ENCODE measurements at regions not wholly inside any gene's neighbourhood (a gene's known extent, or its start where the extent isn't known, plus 50 kb on each side); places are given as distances from the start of the nearest gene placed in this dataset.

- no peak for DNase-seq (ENCODE audit: low spot score)
Measured at GRCh38 chr2:236317938-236318396, 53.8 kb upstream of the ASB18 start.

GRCh38 chr2:236318401-236318800 lies 54.2 kb upstream of the ASB18 start:
- DNase-seq (ENCODE audit: low spot score), result no peak

GRCh38 chr2:236319036-236319435 lies 54.8 kb upstream of the ASB18 start:
- DNase-seq (ENCODE audit: low spot score), result no peak

GRCh38 chr2:236321415-236321814 lies 57.2 kb upstream of the ASB18 start:
- DNase-seq (ENCODE audit: low spot score), result no peak

GRCh38 chr2:236333417-236334121 lies 69.4 kb upstream of the ASB18 start:
- no peak for DNase-seq (ENCODE audit: low spot score)

GRCh38 chr2:236334122-236334876 lies 70.1 kb upstream of the ASB18 start:
- no peak for DNase-seq (ENCODE audit: low spot score)

- DNase-seq (ENCODE audit: low spot score), result no peak
Measured at GRCh38 chr2:236335696-236336574, 71.7 kb upstream of the ASB18 start.

- DNase-seq (ENCODE audit: low spot score), result no peak
Measured at GRCh38 chr2:236336575-236337464, 72.6 kb upstream of the ASB18 start.

GRCh38 chr2:236337465-236338325 lies 73.5 kb upstream of the ASB18 start:
- DNase-seq (ENCODE audit: low spot score), result no peak

GRCh38 chr2:236338495-236339184 lies 74.4 kb upstream of the ASB18 start:
- DNase-seq (ENCODE audit: low spot score), result no peak

GRCh38 chr2:236340251-236340650 lies 76.0 kb upstream of the ASB18 start:
- no peak for DNase-seq (ENCODE audit: low spot score)

- DNase-seq (ENCODE audit: low spot score), result no peak
Measured at GRCh38 chr2:236341067-236341466, 76.9 kb upstream of the ASB18 start.

- DNase-seq (ENCODE audit: low spot score), result no peak
Measured at GRCh38 chr2:236341721-236342120, 77.5 kb upstream of the ASB18 start.

- no peak for DNase-seq (ENCODE audit: low spot score)
Measured at GRCh38 chr2:236342507-236342906, 78.3 kb upstream of the ASB18 start.

GRCh38 chr2:236342951-236343350 lies 78.7 kb upstream of the ASB18 start:
- DNase-seq (ENCODE audit: low spot score), result no peak

- DNase-seq (ENCODE audit: low spot score), result peak; percentile 58
Measured at GRCh38 chr2:236343400-236344161, 79.4 kb upstream of the ASB18 start.

GRCh38 chr2:236344446-236344845 lies 80.2 kb upstream of the ASB18 start:
- no peak for DNase-seq (ENCODE audit: low spot score)

GRCh38 chr2:236345081-236345714 lies 81.0 kb upstream of the ASB18 start:
- no peak for DNase-seq (ENCODE audit: low spot score)
